Tibial artery (tissue), 4 donors: ENCODE measurements at regions not wholly inside any gene's neighbourhood (a gene's known extent, or its start where the extent isn't known, plus 50 kb on each side); places are given as distances from the start of the nearest gene placed in this dataset.

Experiments used
- DNase-seq, 2 donors: peaks; one replicate each; pipeline ENCODE4 v3.0.0-alpha.2; 2019
- H3K27ac ChIP-seq, 2 donors: fragments of 200-600 bp; sonication (generic) in 1 of 2; 1 replicate in 1 of 2; 2 replicates in 1 of 2; pipeline ENCODE4 v1.5.1; 2018 to 2019; ENCODE audit warnings: mild to moderate bottlenecking in 1 of 2
- H3K27me3 ChIP-seq, 2 donors: fragments of 200-600 bp; sonication (generic) in 1 of 2; one replicate each; pipeline versions ENCODE4 v1.5.1 to v1.6.0; 2016 to 2019
- H3K36me3 ChIP-seq, 3 donors: fragments of 200-600 bp; sonication (generic) in 2 of 3; one replicate each; pipeline ENCODE4 v1.5.1; 2016 to 2019; ENCODE audit warnings: mild to moderate bottlenecking in 2 of 3
- H3K4me1 ChIP-seq, 4 donors: fragments of 200-600 bp; sonication (generic) in 2 of 4; 1 replicate in 3 of 4; 2 replicates in 1 of 4; pipeline ENCODE4 v1.5.1; 2016 to 2019
- H3K4me3 ChIP-seq, 2 donors: fragments of 200-600 bp; sonication (generic) in 1 of 2; 1 replicate in 1 of 2; 2 replicates in 1 of 2; pipeline ENCODE4 v1.5.1; 2018 to 2019; ENCODE audit warnings: mild to moderate bottlenecking in 2 of 2
- H3K9me3 ChIP-seq, 3 donors: fragments of 200-600 bp; sonication (generic) in 1 of 3; one replicate each; pipeline ENCODE4 v1.5.1; 2016 to 2019
- intact Hi-C: fragments of 100-400 bp; cut with DNase I; formaldehyde crosslinking; loops from one replicate; pipeline ENCODE4 v1.15.0; 2023; ENCODE audit warnings: low total_unique reads
- TF ChIP-seq, protein P1 (sequence below), 2 experiments: fragments of 200-600 bp in 1 of 2; fragments of 450-650 bp in 1 of 2; IDR thresholded peaks; one replicate each; pipeline ENCODE4 v1.5.1; 2017 to 2019; ENCODE audit warnings: antibody characterized with exemption in 2 of 2, mild to moderate bottlenecking in 1 of 2, moderate library complexity in 1 of 2

DNA sequence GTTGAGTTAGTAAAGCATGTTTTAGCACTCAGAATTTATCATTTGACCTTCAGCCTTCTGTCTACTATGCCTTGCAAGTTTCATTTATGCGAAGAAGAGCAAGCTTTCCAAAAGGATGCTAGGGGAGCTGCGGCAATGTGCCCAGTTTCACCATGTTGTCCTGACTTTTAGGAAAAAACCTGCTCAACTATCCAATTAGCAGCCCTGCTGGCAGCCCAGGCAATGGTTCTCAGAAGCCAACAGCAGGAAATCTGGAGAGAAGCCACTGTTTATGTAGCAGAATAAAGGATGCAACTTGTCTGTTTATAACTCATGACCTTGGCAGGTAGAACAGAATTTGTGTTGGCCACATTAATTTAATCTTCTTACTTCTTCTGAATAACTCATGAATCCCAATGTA is 230.8 kb downstream of the ABCC12 start:
- intact Hi-C loops, result no loop called here
- Histone ChIP-seq H3K4me1 (no peaks in the 10 kb centered on the region), H3K4me3 (no peak overlapping the region), H3K27ac (no peak overlapping the region), H3K9me3 (no peaks in the 10 kb centered on the region), H3K36me3 (no peaks in the 10 kb centered on the region), H3K27me3 (no peaks in the 10 kb centered on the region)
- TF ChIP-seq, protein P1, sequence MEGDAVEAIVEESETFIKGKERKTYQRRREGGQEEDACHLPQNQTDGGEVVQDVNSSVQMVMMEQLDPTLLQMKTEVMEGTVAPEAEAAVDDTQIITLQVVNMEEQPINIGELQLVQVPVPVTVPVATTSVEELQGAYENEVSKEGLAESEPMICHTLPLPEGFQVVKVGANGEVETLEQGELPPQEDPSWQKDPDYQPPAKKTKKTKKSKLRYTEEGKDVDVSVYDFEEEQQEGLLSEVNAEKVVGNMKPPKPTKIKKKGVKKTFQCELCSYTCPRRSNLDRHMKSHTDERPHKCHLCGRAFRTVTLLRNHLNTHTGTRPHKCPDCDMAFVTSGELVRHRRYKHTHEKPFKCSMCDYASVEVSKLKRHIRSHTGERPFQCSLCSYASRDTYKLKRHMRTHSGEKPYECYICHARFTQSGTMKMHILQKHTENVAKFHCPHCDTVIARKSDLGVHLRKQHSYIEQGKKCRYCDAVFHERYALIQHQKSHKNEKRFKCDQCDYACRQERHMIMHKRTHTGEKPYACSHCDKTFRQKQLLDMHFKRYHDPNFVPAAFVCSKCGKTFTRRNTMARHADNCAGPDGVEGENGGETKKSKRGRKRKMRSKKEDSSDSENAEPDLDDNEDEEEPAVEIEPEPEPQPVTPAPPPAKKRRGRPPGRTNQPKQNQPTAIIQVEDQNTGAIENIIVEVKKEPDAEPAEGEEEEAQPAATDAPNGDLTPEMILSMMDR (IDR thresholded peaks at IDR 0.05), result no peak
- DNase-seq, result no peak

DNA sequence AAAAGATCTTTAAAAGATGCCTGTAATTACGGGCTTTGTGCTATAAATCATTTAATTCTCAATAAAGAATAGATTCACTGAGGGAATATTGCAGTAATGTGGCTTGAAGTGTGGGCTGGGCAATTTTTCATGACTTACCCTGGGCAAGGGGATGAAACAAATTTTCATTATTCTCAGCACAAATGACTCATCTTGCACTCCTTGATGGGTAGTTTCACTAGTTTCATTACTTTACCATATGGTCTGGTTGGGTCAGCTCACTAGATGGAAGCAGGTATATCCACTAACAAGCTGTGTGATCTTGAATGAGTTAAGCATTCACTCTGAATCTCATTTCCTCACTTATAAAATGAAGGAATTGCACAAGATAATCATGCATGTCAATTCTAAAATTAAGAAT is 234.3 kb downstream of the ABCC12 start:
- H3K27ac ChIP-seq, result no peak overlapping the region
- H3K9me3 ChIP-seq, result no peaks in the 10 kb centered on the region
- no peak for DNase-seq
- no peak overlapping the region for H3K4me3 ChIP-seq
- intact Hi-C loops, result no loop called here
- no peaks in the 10 kb centered on the region for H3K27me3 ChIP-seq
- TF ChIP-seq, protein P1 (IDR thresholded peaks at IDR 0.05), result no peak
- no peaks in the 10 kb centered on the region for H3K4me1 ChIP-seq
- H3K36me3 ChIP-seq, result no peaks in the 10 kb centered on the region

DNA sequence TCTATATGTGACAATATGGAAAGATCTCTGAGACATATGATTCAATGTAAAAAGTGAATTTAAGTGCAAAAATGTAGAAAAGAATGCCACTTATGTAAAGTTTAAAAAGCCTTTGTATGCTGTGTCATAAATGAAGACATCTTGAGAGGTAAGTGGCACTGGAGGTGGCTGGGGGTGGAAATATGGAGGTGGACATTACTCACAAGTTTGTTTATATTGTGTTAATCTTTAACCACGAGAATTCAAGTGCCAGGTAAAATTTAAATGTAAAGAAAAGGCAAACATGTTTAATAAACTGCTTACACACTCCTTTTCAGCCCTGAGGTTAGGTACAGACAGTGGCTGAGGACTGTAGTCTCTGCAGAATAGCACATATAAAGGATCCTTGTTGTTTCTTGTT is 235.1 kb downstream of the ABCC12 start:
- intact Hi-C loops, result no loop called here
- Histone ChIP-seq H3K27me3 (no peaks in the 10 kb centered on the region), H3K4me1 (no peaks in the 10 kb centered on the region), H3K36me3 (no peaks in the 10 kb centered on the region), H3K4me3 (no peak overlapping the region), H3K27ac (no peak overlapping the region), H3K9me3 (no peaks in the 10 kb centered on the region)
- no peak for DNase-seq
- TF ChIP-seq, protein P1 (IDR thresholded peaks at IDR 0.05), result no peak

DNA sequence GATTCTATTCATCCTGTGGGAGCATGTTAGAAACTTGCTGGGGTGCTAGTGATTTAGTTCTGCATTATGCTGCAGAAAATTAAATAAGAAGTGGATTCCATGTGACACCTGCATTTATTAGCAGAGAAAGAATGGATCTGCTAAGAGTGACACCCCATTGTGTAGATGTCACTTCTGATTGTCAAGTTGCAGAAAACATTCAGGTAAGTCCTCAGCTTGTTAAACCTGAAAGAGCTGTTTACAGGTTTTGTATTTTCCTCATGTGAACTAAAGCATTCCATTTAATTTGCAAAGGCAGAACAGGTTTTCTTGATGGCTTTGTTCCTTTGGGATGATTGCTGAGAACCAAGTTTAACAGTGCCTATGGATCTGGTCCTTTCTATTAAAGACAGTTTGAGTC is 238.7 kb downstream of the ABCC12 start:
- no peak overlapping the region for H3K27ac ChIP-seq
- no peaks in the 10 kb centered on the region for H3K27me3 ChIP-seq
- H3K4me3 ChIP-seq, result no peak overlapping the region
- TF ChIP-seq, protein P1 (IDR thresholded peaks at IDR 0.05), result no peak
- no peak for DNase-seq
- no peaks in the 10 kb centered on the region for H3K4me1 ChIP-seq
- H3K9me3 ChIP-seq, result no peaks in the 10 kb centered on the region
- no peaks in the 10 kb centered on the region for H3K36me3 ChIP-seq
- intact Hi-C loops, result no loop called here

DNA sequence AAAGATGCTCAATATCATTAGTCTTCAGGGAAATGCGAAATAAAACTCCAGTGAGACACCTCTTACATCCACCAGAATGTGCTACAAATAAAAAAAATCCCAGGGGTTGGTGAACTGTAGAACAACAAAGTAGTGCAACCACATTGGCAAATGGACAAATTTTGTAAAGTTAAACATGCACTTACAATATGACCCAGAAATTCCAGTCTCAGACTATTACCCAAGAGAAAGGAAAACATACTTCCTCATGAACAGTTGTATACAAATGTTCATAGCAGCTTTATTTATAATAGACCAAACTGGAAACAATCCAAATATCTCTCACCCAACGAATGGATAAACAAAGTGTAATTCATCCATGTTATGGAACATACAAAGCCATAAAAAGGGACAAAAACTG is 239.5 kb downstream of the ABCC12 start:
- Histone ChIP-seq H3K27me3 (no peaks in the 10 kb centered on the region), H3K36me3 (no peaks in the 10 kb centered on the region), H3K27ac (no peak overlapping the region), H3K4me1 (no peaks in the 10 kb centered on the region), H3K9me3 (no peaks in the 10 kb centered on the region), H3K4me3 (no peak overlapping the region)
- DNase-seq, result no peak
- intact Hi-C loops, result no loop called here
- TF ChIP-seq, protein P1 (IDR thresholded peaks at IDR 0.05), result no peak

DNA sequence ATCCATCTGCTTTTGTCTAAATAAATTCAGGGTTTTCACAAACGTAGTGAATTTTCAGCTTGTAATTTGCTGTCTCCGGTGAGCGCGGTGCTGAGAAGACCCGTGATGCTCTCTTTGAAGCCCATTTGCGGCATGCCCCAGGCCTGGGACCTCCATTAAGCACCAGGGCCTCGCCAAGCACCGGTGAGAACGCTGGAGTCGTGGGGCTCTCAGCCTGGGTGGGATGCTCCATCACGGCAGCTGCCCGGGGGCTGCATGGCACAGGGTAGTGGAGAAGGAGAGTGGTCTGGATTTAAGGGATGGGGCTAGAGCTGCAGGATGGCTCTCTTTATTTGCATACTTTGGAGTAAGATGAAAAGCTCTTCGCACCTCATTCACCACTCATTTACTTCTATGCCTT is 248.7 kb downstream of the ABCC12 start:
- Histone ChIP-seq H3K27ac (no peak overlapping the region), H3K4me3 (no peak overlapping the region), H3K36me3 (no peaks in the 10 kb centered on the region), H3K9me3 (no peaks in the 10 kb centered on the region), H3K4me1 (no peaks in the 10 kb centered on the region), H3K27me3 (no peaks in the 10 kb centered on the region)
- no peak for DNase-seq
- intact Hi-C loops, result no loop called here
- TF ChIP-seq, protein P1 (IDR thresholded peaks at IDR 0.05), result no peak
